ENCODE measurements at regions not wholly inside any gene's neighbourhood (a gene's known extent, or its start where the extent isn't known, plus 50 kb on each side); places are given as distances from the start of the nearest gene placed in this dataset.

DNA sequence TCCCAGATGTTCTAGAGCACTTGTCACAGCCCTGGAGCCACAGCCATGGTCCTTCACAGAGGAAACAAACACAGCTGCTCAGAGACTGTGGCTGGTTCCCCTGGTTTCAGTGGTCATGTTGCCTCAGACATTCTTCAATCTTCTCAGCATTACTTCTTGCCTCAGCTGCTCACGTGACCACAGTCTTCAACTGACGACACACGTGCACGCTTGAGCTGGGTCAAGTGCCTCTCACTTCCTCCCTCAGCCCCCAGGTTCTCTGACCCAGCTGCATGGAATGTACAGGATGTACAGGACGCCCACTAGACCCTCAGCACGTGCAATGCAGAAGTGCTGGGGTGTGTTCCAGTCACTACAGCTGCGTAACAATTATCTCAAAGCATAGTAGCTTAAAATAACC lies 159.8 kb upstream of the GGTLC1 start:
- TF ChIP-seq, protein P1, sequence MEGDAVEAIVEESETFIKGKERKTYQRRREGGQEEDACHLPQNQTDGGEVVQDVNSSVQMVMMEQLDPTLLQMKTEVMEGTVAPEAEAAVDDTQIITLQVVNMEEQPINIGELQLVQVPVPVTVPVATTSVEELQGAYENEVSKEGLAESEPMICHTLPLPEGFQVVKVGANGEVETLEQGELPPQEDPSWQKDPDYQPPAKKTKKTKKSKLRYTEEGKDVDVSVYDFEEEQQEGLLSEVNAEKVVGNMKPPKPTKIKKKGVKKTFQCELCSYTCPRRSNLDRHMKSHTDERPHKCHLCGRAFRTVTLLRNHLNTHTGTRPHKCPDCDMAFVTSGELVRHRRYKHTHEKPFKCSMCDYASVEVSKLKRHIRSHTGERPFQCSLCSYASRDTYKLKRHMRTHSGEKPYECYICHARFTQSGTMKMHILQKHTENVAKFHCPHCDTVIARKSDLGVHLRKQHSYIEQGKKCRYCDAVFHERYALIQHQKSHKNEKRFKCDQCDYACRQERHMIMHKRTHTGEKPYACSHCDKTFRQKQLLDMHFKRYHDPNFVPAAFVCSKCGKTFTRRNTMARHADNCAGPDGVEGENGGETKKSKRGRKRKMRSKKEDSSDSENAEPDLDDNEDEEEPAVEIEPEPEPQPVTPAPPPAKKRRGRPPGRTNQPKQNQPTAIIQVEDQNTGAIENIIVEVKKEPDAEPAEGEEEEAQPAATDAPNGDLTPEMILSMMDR (conservative IDR thresholded peaks at IDR 0.05; ENCODE audit: low read depth, low read length) = no peak
- TF ChIP-seq EZH2 (IDR thresholded peaks at IDR 0.05; ENCODE audit: low read length, unreplicated experiment) (no peak), EZH2phosphoT487 (IDR thresholded peaks at IDR 0.05; ENCODE audit: borderline replicate concordance, low read length) (no peak)
